SHP77 (cell line): ENCODE measurements at regions not wholly inside any gene's neighbourhood (a gene's known extent, or its start where the extent isn't known, plus 50 kb on each side); places are given as distances from the start of the nearest gene placed in this dataset.
"Not testable (repeated sequence)": the region's sequence is repeated elsewhere in the genome, so short reads cannot be mapped to it uniquely, and the experiment has no call there.

Experiments used
- DNase-seq, 2 experiments: peaks; one replicate each; lab custom pipeline; 2025; lab: John Stamatoyannopoulos, UW

GRCh38 chr21:35201799-35202198 is 152.7 kb upstream of the RUNX1 start:
- no peak for DNase-seq

- DNase-seq, result no peak
These were observed 152.2 kb upstream of the RUNX1 start for GRCh38 chr21:35201288-35201687.

GRCh38 chr21:35199733-35200015 is 150.6 kb upstream of the RUNX1 start:
- no peak for DNase-seq

GRCh38 chr21:35198982-35199732 is 150.1 kb upstream of the RUNX1 start:
- DNase-seq, result no peak

- DNase-seq, result no peak
These were observed 149.5 kb upstream of the RUNX1 start for GRCh38 chr21:35198565-35198964.

GRCh38 chr21:35197992-35198431 is 148.9 kb upstream of the RUNX1 start:
- DNase-seq, result no peak

GRCh38 chr21:35197191-35197590 is 148.1 kb upstream of the RUNX1 start:
- DNase-seq, result no peak

GRCh38 chr21:35196128-35196527 is 147.0 kb upstream of the RUNX1 start:
- no peak for DNase-seq

GRCh38 chr21:35195232-35195631 is 146.1 kb upstream of the RUNX1 start:
- DNase-seq, result no peak

- no peak for DNase-seq
These were observed 142.7 kb upstream of the RUNX1 start for GRCh38 chr21:35191754-35192153.

- DNase-seq, result no peak
These were observed 142.0 kb upstream of the RUNX1 start for GRCh38 chr21:35191128-35191527.

GRCh38 chr21:35190201-35190701 is 141.1 kb upstream of the RUNX1 start:
- DNase-seq, result no peak

GRCh38 chr21:35189077-35189863 is 140.2 kb upstream of the RUNX1 start:
- no peak for DNase-seq

- not testable (repeated sequence) for DNase-seq
These were observed 134.3 kb upstream of the RUNX1 start for GRCh38 chr21:35183389-35183788.

- no peak for DNase-seq
These were observed 131.0 kb upstream of the RUNX1 start for GRCh38 chr21:35179990-35180540.

GRCh38 chr21:35178827-35179226 is 129.7 kb upstream of the RUNX1 start:
- DNase-seq, result no peak

- no peak for DNase-seq
These were observed 129.0 kb upstream of the RUNX1 start for GRCh38 chr21:35178098-35178497.

GRCh38 chr21:35172231-35172630 is 123.1 kb upstream of the RUNX1 start:
- no peak for DNase-seq

GRCh38 chr21:35171385-35171784 is 122.3 kb upstream of the RUNX1 start:
- DNase-seq, result no peak

- DNase-seq, result no peak
These were observed 121.7 kb upstream of the RUNX1 start for GRCh38 chr21:35170818-35171217.

GRCh38 chr21:35170244-35170643 is 121.1 kb upstream of the RUNX1 start:
- no peak for DNase-seq

- DNase-seq, result no peak
These were observed 120.5 kb upstream of the RUNX1 start for GRCh38 chr21:35169574-35169973.

GRCh38 chr21:35168735-35169134 is 119.6 kb upstream of the RUNX1 start:
- DNase-seq, result no peak
